HG03521 (cell line): ENCODE measurements at regions not wholly inside any gene's neighbourhood (a gene's known extent, or its start where the extent isn't known, plus 50 kb on each side); places are given as distances from the start of the nearest gene placed in this dataset.

Source experiments
- ATAC-seq: cut with Tn5 transposase; IDR thresholded peaks from one replicate; pipeline ENCODE4 v1.9.1; 2021; ENCODE audit warnings: mild to moderate bottlenecking, moderate library complexity; ENCODE audit not compliant: unreplicated experiment

DNA sequence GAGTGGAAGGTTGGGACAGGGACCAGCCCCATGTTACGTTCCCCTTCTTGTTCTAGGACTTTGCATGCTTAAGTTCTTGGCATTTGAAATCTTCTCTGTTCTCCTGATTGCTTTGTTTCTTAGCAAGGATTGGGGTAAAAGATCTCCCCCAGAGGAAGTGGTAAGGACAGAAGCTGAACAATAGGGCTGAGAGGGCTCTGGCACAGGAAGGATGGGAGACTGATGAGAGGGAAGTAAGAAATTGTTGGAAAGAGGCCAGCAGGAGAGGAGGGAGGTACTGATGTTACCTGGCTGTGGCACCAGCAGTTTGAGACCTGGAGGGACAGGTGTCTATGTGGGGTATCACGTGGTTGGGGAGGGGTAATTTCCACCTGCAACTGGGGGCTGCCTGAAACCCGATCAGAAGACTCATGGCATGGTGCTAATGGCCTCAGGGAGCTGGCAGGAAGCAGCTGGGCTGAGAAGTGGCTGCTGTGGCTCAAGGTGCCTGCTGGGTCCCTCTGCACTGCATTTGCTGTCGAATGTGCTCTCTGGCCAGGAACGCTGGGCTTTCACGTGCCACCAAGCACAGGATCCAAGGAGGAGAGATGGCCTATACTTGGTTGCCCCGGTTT lies 108.4 kb downstream of the LSM3 start:
- no peak for ATAC-seq

DNA sequence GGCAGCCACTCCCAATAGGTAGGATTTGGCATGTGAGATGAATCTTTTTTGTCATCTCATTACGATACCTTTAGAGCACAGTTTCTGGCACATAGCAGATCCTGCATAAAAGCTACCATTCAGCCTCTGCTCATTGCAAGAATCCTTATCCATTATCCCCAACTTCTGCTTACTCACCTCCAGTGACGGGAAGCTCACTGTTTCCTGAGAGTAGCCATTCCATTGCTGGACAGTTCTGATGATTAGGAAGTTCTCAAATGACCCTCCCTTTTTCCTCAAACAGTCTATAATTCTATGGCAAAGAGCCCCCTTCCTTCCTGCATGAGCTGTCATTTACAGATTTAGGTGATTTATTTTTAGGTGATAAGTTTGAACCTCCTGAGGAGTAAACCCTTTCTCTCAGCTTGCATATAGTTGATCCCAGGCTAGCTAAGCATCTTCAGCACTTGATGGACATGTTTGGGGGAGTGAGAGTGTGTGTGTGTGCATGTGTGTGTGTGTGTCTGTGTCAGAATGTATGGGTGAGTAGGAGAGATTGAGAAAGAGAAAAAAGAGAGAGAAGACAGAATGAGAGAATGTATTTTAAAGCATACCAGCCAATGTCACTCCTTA lies 109.7 kb downstream of the LSM3 start:
- no peak for ATAC-seq

DNA sequence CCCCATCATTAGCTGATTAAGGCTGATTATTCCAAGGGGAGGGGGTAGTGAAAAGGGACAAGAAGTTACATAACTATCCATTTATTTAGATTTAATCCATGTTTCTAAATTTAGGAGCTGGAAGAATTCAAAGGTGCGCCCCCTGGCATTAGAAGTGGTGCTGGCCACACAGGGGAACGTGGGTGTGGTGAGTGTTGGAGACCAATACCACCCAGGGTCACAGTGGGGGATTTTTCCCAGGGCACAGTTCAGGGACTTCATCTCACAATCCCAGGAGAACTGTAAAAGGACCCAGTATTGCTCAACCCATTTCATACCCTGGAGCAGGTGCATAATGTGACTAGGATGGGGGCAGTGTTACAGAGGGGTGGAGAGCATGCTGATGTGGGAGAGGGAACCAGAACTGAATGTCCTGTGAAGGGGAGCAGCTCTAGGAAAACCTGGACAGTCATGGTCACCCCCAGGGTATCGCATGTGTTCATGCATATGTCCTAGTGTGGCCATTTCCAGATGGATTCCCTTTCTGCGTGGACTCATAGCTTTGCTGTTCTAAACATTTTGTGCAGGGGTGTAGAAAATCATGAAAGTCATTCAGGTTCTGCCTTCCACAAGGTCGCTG lies 110.3 kb downstream of the LSM3 start:
- no peak for ATAC-seq

DNA sequence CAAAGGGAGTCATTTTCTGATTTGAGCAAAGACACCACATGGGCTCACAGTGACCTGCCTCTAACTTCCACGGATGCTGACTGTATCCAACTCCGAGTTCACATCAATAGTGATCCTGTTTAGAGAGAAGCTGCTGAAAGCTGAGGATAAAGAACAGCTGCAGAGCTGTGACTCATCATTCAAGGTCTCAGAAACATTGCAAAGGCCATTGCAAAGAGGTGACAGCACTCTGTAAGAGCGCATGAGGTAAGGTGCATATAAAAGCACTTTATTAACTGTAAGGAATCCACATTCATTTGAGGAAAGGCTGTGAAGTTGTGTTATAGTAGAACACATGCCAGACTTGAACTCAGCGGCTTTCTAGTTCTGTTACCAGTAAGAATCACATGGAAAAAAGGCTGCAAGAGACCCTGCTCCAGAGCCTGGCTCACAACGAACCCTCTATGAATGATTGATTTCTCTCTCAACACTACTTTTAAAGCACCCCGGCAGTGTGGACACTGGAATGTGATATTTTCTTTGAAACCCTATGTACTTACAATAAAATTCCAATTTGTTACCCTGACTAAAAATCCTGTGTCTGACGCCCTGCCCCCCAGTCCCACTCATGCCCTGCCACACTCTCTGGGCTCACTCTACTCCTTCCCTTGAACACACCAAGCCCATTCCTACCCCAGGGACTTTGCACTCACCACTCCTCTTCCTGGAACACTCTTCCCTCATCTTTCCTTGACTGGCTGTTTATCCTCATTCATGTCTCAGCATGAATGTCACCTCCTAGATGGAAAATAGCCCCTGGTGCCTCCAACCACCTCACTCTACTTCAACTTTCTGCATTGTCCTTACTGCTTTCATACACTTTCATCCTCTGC lies 111.2 kb downstream of the LSM3 start:
- ATAC-seq = no peak

DNA sequence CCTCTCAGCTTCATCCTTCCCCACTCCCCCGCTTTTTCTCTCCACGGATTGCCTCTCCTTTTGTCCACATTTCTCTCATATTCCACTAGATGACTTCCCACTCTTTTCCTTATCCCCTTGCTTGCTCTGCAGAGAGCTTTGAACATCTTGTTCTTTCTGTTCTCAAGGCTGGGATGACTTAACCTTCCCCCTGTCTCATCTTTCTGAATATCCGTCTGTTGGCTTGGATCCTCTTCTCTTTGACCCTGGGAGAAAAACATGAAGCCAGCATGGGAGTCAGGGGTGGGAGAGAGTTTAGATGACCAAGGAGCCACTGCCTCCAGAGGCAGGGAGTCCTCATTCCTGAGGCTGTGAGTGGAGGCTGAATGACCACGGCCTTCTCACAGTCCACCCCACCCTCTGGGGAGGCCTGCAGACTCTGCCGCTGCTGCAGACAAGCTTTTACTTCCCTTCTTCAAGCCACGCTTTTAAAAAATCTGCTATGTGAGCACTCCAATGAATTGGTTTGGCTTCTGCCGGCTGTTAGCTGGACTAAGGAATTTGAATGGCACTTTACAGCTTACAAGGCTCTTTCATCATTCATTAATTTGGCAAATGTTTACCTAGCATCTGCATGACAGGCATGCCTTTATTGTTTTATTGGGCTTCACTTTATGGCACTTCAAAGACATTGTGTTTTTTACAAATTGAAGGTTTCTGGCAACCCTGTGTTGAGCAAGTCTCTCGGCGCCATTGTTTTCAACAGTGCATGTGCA lies 111.6 kb upstream of the SLC6A6 start:
- no peak for ATAC-seq

DNA sequence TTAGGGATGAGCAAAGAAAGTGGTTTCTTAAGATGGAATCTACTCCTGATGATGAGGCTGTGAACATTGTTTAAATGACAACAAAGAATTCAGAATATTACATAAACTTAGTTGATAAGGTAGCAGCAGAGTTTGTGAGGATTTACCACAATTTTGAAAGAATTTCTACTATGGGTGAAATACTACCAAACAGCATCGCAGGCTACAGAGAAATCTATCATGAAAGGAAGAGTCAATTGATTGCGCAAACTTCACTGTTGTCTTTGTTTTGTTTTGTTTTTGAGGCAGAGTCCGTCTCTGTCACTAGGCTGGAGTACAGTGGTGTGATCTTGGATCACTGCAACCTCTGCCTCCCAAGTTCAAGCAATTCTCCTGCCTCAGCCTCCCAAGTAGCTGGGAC lies 107.4 kb upstream of the SLC6A6 start:
- ATAC-seq = no peak

DNA sequence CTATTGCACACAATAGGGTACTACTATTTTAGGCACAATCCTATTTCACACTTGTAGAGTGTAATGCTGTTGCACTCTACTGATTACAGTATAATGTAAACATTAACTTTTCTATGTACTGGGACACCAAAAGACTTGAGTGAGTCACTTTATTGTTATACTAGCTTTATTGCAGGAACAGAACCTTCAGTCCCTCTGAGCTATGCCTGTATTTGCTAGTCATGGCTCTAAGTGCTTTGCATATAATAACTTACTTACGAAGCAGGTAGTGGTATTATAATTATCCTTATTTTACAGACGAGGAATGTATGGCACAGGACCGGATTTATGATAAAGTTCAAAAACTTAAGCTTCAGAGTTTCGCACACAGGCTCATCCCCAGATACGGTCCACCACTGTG lies 106.6 kb upstream of the SLC6A6 start:
- no peak for ATAC-seq

DNA sequence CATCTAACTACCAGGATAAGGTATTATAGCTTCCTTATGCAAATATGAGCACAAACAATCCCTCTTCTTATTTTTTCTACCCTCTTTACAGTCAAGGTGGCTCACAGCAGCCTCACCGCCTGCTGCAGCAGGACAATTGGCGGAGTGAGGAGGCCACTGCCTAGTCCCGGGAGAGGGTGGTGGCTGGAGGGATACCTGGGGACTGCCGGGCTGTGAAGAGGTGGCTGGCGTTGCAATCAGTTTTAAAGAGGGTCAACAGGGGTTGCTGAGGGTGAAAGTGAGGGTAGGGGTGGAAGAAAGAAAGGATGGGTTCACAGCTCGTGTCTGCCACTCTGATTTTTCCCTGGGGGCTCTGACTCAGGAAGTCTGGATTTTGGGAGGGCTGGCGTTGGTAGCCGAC lies 105.1 kb upstream of the SLC6A6 start:
- ATAC-seq = no peak

DNA sequence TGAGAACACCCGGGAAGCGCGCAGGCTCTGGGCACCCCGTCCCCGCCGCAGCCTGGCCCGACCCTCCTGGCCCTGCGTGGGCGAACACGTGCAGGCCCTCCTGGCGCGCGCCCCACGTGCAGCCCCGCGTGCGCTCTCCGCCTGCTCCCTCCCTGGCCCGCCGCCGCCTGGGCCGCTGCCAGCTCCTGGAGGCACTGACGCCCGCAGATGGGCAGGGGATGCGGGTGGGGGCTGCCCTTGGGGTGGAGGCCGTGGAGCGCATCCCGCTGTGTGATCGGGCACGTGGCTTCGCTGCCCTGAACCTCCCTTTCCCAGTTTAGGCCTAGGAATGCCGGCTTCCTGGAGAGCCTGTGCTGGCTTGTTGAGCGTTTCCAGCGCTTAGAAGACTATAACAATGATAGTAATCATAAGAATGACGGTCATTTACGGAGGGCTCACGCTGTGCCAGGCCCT lies 104.6 kb upstream of the SLC6A6 start:
- ATAC-seq = no peak

DNA sequence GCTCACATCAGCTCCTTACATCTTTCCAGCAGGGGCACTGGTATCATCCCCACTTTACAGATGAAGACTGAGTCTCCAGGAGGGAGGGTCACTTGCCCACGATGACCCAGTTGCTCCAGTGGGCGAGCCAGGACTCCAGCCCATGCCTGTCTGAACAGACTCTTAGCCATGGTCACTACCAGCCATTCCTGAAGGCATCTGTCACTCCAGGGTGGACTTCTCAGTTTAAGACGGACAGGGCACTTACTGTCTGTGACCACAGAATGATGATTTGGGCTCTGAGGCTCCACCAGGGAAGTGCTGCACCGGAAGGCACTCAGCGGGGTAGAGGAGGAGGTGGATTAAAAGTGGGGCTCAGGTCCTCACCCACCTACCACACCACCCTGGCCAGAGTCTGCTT lies 104.0 kb upstream of the SLC6A6 start:
- no peak for ATAC-seq

DNA sequence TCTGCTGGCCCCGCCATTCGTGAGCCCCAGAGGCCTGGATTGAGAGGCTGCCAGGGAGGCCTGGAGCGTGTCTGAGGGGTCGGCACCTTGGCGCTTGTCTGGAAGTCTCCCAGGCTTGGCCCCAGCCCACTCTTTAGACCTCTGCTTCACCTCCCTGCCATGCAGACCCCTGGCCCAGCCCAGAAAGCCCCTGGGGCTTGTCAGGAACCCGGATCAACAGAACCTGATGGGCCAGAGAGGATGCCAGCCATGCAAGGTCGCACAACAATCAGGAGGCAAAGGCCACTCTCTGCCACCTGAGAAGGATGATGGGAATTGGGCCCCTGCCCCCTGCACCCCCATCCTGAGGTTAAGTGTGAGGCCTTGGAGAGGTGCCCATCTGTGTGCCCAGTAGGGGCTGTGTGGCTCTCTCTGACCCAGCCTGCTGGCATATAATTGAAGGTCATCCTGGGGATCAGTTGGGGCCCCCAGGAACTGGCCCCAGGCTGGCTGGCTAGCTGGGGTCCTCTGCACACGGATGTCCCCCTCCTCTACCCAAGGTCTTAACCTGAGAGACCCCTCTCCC lies 103.3 kb upstream of the SLC6A6 start:
- ATAC-seq = no peak

DNA sequence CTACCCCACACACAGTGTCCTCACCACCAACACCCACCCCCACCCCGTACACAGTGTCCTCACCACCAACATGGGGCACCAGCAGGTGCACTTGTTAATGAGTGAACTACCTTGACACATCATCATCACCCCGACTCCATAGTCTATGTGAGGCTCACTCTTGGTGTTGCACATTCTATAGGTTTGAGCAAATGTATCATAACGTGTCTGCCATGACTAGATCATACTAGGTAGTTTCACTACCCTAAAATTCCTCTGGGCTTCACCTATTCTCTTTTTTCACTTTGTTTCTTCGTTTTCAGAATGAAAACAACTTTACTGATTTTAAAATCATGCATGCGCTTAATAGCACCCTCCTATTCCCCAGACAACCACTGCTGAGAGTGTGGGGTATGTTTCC lies 102.6 kb upstream of the SLC6A6 start:
- peak; percentile 46 for ATAC-seq

DNA sequence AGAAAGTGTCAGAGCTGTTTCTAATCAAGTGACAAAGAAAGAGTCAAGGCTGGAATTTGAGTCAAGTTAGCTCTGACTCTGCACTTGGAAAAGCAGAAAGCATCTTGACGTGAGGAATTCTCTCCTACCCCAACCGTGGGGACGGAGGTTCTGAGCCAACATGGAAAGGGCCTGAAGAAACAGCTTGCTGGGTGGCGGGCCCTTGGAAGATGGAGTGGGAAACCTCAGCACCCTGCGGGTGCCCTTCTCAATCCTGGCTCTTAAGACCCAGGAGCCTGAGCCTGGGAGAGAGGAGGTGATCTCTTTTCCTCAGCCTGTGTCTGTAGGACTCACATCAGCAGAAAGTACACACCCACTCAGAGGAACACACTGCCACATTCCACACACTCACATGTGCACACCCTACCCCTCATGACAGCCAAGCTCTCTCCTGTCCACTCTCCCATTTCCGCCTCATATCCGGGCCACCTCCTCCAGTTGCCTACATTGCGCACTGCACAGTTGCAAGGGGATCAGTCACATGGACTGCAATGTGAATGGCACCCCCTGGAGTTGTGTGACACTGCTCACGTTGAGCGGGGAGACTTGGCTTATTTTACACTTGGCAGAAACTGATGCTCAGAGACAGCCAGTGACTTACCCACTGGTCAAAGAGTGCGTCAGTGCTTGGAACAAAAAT lies 101.5 kb upstream of the SLC6A6 start:
- no peak for ATAC-seq

DNA sequence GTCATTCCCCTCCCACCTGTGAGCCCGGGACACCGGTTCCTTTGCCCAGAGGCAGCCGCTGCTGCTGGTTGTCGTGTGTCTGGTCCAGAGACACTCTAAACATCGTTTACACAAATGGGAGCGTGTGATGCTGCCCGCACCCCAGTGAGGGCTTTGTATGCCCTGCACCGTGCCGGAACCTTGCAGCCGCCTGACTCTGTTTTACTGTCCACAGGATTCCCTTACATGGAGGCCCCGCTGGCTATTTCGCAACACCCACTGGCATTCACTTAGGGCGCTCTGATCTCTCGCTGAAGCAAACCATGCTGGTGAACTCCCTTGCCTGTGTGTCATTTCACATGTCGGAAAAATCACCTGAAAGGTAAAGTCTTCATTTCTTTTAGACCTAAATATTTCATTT lies 100.8 kb upstream of the SLC6A6 start:
- ATAC-seq = no peak

DNA sequence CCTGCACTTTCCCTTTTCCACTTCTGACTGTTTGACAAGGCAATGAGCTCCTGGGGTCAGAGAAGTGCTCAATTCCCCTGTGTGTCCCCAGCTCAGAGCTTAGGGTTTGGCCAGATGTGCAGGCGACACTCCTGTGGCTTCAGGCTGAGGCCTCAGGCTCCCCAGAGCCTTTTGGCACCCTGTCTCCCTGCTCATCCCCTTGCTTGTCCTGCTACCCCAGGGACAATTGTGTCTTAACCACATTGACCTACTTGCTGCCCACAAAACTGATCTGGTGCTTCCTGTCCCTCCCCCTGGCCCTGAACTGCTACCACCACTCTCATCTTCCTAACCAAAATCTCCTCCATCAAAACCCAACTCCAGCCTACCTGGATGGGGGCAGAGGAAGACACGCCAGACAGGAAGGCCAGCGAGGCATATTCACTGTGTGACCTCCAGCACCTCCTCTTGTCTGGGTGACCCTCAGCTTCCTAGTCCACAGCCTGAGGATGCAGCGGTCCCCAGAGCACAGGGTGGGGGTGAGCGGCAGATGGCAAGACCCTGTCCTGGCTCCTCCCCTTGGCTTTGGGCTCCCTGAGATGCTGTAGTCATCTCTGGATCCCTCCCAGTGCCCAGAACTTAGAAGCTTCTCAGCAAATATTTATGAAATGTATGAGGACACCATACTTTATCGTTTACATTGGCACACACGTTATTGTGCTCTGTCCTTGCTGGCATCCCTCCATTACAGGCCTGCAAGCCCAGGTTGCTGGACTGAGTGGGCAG lies 98.9 kb upstream of the SLC6A6 start:
- no peak for ATAC-seq

DNA sequence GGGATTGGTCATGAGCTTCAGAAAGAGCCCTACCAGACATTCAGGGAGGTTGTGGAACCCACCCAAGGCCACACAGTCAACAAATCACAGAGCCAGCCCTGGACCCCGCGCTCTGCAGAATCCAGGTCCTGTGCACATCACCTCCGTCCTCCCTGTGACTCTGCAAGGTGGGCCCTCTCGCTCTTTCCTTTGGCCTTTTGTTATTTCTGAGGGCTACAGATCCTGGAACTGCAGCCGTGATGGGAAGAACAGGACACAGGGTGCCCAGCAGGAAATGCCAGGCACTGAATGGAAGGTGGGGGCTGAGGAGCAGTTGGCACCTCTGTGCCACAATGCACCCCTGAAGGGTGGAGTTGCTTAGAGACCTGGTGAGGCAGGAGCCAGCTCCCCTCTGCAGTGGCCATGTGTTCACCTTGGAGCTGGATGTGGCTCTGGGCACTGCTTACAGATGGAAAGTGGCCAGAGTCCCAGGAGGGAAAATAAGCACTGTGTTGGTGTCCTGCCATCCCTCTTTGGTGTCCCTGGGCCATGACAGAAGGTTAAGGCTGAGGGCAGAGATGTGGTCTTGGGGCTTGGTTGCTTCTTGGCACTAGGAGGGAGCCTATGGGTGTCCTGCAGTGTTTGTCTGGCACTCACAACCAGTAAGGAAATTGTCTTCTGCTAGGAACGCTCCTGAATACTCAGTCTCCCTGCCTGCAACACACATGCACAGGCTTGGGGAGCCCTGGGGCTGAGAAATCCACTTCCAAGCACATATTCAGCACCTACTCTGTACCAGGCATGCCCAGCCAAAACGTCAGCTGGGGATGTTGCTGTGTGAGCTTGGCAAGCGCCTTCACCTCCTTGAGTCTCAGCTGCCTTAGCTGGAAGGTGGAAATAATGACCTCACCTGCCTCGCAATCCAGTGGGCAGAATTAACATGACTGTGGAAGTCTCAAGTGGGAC lies 98.0 kb upstream of the SLC6A6 start:
- ATAC-seq = no peak

DNA sequence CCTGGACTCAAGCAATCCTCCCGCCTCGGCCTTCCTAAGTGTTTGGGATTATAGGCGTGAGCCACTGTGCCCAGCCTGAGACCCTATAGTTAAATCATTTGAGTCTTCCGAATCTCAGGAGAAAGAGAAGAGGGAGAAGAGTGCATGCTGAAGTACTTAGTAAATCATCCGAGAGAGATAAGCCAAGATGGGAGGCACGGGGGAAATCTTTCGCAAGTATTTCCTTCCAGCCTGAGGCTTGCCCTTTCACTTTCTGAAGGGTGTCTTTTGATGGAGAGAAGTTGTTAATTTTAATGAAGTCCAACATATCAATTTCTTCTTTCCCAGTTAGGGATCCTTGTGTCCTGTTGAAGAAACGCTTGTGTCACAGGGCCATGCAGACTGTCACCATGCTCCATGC lies 97.1 kb upstream of the SLC6A6 start:
- no peak for ATAC-seq

DNA sequence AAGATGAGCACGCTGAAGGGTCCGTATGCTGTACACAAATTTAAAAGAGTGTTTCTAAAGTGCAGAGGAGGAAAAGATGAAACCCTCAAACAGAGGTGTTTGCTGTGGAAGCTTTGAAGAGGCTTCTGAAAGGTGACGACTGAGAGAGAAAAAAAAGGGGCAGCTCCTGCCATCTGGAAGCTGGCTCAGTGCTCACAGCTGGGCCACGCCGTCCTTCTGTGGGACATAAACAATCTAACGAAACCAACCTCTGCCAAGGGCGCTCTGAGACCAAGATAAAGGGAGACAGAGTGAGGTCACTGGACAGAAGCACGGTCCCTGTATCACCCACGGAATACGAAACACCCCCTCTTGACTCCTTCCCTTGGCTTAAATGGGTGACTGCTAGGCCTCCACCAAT lies 96.3 kb upstream of the SLC6A6 start:
- no peak for ATAC-seq
